ENCODE measurements at regions not wholly inside any gene's neighbourhood (a gene's known extent, or its start where the extent isn't known, plus 50 kb on each side); places are given as distances from the start of the nearest gene placed in this dataset.

DNA sequence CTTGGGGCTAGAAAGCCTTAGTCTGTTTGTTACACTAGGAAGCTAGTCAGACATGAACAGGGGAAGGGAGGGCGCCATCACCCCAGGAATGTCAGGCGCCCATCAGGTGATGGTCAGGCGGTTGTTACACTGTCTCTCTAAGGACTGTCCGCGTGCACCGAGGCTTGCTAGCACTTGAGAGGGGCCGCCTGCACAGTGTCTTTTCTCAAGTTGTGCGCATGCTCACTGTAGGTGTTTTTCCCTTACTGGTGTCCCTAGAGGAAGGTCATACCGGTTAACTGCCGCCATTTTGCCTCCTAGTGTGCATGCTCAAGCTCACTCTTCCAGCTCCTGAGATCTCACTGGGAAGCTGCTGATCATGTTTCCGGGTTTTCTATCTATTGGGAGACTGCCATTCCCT lies 855.0 kb upstream of the TMEM132C start:
- TF ChIP-seq, protein P1, sequence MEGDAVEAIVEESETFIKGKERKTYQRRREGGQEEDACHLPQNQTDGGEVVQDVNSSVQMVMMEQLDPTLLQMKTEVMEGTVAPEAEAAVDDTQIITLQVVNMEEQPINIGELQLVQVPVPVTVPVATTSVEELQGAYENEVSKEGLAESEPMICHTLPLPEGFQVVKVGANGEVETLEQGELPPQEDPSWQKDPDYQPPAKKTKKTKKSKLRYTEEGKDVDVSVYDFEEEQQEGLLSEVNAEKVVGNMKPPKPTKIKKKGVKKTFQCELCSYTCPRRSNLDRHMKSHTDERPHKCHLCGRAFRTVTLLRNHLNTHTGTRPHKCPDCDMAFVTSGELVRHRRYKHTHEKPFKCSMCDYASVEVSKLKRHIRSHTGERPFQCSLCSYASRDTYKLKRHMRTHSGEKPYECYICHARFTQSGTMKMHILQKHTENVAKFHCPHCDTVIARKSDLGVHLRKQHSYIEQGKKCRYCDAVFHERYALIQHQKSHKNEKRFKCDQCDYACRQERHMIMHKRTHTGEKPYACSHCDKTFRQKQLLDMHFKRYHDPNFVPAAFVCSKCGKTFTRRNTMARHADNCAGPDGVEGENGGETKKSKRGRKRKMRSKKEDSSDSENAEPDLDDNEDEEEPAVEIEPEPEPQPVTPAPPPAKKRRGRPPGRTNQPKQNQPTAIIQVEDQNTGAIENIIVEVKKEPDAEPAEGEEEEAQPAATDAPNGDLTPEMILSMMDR (IDR thresholded peaks at IDR 0.05; ENCODE audit: insufficient read depth, low read depth, low read length): no peak
- DNase-seq (ENCODE audit: low read depth): no peak
- no peak overlapping the region for H3K4me3 ChIP-seq (ENCODE audit: low read depth, low read length)

DNA sequence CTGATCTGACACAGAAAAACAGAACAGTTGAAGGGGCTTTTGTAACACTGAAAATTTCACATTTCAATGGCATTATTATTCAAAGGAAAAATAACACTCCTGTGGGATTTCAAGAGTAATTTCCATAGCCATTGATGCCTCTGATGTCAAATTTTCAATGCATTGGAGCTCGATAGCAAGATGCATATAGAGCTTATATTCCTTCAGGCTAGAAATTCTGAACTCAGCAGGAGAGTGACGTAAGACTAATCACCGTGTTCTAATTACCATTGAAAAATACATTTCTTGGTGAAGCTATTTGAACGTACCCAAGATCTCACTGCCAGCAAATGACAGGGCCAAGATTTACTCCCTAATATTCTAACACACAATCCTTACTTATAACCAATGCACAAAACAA lies 854.1 kb upstream of the TMEM132C start:
- H3K4me3 ChIP-seq (ENCODE audit: low read depth, low read length): no peak overlapping the region
- TF ChIP-seq, protein P1 (IDR thresholded peaks at IDR 0.05; ENCODE audit: insufficient read depth, low read depth, low read length): no peak
- DNase-seq (ENCODE audit: low read depth): no peak

DNA sequence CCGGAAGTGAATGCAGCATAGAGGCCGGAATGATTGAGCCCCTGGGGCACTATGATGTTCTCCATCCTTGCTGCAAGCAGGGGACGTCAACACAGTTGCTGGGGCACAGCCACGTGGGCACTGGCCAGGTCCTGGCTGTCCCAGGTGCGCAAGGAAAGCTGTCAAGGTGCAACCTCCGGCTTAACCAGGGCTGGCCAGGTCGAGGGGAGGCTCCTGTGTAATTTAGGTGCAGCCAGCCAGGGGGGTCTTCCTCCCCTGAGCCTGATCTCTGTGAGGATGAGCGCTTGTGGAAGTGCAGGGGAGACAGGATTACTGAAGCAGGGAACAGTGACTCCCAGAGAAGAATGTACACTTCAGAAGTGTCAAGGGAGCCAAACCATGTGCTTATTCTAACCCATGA lies 852.8 kb upstream of the TMEM132C start:
- H3K4me3 ChIP-seq (ENCODE audit: low read depth, low read length): no peak overlapping the region
- TF ChIP-seq, protein P1 (IDR thresholded peaks at IDR 0.05; ENCODE audit: insufficient read depth, low read depth, low read length): no peak
- DNase-seq (ENCODE audit: low read depth): no peak

DNA sequence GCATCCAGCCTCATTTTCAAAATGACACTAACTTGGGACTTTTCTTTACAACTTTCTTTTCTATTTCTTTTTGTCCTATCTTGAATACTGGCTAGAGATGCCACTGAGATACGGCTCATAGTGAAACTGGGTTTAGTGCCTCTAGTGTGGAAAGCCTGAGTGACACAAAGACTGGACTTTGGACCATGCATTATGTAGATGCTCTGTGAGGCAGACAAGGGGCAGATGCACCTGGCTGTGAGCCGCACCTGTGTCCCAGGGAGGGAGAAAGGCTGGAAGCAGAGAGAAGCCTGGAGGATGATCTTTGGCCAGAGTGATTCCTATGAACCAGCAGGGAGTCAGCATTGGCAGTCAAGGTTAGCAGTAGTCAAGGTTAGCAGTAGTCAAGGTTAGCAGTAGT lies 852.3 kb upstream of the TMEM132C start:
- no peak for DNase-seq (ENCODE audit: low read depth)
- H3K4me3 ChIP-seq (ENCODE audit: low read depth, low read length): no peak overlapping the region
- TF ChIP-seq, protein P1 (IDR thresholded peaks at IDR 0.05; ENCODE audit: insufficient read depth, low read depth, low read length): no peak

DNA sequence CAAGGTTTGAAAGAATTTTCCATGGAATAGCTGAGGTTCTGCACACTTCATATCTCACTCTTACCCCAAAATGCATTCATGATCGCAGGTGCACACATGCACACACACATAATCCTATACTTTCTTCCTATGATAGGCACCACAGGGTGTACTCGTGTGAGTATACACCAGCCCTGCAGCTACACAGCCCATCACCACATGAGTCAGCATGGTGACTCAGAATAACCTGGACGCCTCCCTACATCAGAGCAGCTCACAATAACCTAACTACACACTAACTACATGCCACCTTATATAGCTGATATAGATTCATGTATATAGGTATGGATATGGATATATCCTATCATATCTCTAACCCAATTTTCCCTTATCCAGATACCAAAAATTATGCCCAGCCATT lies 850.2 kb upstream of the TMEM132C start:
- DNase-seq (ENCODE audit: low read depth): no peak
- TF ChIP-seq, protein P1 (IDR thresholded peaks at IDR 0.05; ENCODE audit: insufficient read depth, low read depth, low read length): no peak
- no peak overlapping the region for H3K4me3 ChIP-seq (ENCODE audit: low read depth, low read length)

DNA sequence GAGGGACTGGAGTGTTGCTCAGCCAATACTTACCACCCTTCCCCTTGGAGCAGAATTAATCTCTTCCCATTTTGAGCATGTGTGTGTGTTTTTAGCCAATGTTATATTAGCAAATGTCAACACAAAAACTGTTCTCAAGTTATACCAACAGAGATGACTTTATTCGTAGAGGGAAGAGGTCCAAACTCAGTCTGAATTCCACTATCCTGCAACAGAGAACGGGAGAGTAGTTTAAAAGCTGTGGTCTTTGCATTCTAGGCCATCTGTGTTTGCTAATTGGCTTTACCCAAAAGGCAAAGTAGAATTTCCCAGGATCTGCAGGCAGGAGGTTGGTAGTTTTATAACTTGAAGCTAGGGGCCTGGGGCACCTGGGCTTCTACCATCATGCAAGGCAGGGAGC lies 847.9 kb upstream of the TMEM132C start:
- TF ChIP-seq, protein P1 (IDR thresholded peaks at IDR 0.05; ENCODE audit: insufficient read depth, low read depth, low read length): no peak
- no peak for DNase-seq (ENCODE audit: low read depth)
- no peak overlapping the region for H3K4me3 ChIP-seq (ENCODE audit: low read depth, low read length)

DNA sequence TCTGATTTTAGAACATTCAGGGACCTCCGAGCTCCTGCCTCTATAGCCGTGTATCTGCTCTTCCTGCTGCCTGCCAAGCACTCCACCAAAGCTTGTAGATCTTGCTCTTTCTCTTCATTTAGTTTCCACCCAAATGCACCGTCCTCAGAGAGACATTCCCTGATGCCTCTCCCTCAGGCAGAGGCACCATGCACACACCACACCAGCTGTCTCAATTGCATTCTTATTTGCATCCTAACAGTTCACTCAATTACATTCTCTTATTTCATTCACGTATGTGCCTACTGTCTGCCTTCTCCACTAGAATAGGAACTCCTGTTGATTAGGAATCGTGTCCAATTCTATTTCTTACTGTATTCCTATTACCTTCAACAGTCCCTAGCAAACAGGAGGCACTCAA lies 845.4 kb upstream of the TMEM132C start:
- H3K4me3 ChIP-seq (ENCODE audit: low read depth, low read length): no peak overlapping the region
- DNase-seq (ENCODE audit: low read depth): no peak
- TF ChIP-seq, protein P1 (IDR thresholded peaks at IDR 0.05; ENCODE audit: insufficient read depth, low read depth, low read length): no peak
